Medulla oblongata (tissue), 1 donor: ENCODE measurements at regions not wholly inside any gene's neighbourhood (a gene's known extent, or its start where the extent isn't known, plus 50 kb on each side); places are given as distances from the start of the nearest gene placed in this dataset.

ENCODE experiments used
- DNase-seq: peaks from one replicate; pipeline ENCODE4 v3.0.0-alpha.2; 2015; ENCODE audit errors: extremely low spot score

DNA sequence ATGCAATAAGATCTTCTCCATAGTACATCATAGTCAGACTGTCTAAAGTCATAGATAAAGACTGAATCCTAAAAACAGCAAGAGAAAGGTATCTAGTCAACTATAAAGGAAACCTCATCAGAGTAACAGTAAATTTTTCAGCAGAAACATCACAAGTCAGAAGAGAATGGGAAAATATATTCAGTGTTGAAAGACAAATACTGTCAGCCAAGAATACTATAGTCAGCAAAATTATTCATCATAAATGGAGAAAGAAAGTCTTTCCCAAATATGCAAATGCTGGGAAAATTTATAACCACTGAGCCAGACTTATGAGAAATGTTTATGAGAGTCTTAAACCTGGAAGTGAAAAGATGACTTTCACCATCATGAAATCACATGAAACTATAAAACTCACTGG is 136.7 kb downstream of the KDR start:
- DNase-seq: no peak

DNA sequence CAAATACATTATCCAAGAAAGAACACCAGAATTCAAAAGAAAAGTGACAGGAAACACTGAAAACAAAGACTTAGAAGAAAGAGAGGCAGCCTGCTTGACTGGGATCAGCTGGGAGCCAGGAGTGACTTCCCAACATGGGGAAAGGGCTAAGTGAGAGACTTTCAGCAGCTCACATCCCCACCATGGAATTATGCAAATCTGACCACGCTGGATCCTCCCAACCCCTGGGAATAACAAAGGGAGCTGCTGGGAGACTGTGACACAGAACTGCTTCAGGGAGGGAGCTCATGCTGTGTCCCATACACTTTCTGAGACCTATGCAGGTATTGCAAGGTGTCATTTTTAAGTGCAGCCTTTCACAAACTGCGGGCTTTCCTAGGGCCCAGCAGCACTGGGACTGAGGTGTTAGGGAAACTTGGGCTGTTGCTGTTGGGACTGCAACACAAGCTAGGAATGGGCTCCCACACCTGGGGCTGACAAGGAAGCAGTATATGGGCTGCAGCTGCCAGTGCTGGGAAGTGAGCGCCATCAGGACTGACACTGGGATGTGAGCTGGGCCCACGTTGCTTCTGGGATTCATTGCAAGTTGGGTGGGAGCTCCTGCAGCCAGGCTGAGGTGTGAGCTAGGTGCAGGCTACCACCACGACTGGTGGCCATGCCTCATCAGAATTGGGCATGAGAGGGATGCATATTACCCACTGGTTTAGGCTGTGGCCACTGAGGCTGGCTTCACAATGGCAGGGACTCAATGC is 139.1 kb downstream of the KDR start:
- DNase-seq: no peak

DNA sequence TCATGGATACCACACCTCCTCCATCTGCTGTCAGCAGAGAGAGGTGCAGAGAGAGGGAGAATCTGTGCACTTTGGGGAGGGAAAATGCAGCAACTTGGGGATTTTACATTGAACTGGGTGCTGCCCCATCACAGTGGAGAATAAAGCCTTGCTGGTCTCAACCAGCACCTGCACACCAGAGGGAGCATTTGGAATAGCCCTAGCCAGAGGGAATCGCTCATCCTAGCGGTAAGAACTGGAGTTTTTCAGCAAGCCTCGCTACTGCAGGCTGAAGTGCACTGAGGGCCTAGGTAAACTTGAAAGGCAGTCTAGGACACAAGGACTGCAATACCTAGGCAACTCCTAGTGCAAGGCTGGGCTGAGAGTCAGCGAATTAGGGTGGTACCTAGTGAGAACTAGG is 148.7 kb downstream of the KDR start:
- no peak for DNase-seq

DNA sequence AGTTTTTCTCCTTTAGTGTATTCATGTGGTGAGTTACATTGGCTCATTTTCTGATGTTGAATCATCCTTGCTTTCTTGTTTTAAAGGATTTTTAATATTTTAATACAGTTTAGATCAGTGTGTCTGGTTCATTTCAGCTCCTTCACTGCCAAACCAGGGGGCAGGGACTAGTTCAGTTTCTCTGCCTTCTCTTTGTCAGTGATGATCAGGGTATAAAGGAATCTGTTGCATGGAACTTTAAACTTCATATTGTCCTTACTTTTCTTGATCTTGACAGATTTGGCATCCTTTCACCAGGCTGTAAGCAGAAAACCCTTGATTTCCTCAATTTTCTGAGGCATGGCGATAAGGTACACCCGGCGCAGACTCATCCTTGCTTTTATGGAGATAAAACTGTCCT is 149.4 kb downstream of the KDR start:
- DNase-seq: no peak

DNA sequence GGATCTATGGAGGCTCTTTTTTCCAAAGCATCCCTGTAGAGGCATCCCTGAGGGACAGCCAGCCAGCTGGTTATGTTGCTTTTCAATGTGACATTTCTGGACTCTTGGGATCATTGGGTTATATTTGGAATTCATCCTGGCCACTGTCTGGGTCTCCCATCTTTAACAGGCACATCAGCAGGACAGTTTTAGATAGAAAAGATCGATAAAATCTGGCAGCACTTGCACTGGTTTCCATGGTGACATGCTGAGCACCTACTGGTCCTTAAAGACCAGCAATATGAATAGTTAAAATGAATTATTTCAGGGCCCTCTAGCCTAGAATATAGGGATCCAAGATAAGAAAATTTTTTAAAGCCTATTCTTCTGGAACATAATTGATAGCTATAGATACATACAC is 151.6 kb downstream of the KDR start:
- DNase-seq: no peak

DNA sequence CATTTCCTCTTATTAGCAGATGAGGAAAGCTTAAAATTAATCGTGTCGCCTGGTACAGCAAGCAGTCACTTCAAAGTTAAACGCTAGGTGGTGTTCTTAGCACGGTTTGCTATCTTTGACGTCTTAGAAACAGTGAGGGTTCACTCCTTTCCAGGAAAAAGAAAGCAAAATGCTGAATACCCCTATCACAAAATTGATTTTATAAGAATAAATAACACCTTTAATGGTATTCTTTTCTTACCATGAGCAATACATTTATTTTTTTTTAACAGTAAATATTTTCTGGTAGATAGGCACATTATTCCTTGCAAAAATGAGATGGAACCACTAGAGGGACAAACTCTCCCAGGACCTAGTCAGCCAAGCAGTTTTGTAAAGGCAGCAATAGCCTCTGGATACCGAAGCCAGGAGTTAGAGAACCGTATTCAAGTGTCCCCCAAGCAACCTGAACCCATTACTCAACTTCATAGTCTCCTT is 153.9 kb downstream of the KDR start:
- DNase-seq: peak; percentile 63

GRCh38 chr4:54967289-54967688 is 158.1 kb downstream of the KDR start:
- DNase-seq: no peak

GRCh38 chr4:54961357-54961975 is 163.9 kb downstream of the KDR start:
- DNase-seq: peak; percentile 49

DNA sequence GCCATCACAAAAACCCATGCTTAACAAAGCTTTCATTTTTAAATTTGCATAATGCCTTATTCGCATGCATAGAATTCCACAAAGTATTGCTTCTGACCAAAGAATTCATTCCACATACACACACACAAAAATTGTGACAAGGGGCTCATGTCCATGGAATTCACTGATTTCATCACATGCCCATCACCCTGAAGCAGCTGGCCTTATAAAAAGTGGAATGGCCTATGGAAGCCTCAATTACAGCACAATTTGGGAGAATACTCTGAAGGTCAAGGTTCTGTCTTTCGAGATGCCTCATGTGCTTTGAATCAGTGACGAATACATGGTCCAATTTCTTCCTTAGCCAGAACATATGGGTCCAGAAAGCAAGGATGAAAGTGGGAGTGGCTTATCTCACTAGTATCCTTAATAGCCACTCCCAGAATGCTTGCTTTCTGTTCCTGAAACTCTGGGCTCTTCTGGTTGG is 165.7 kb downstream of the KDR start:
- no peak for DNase-seq

DNA sequence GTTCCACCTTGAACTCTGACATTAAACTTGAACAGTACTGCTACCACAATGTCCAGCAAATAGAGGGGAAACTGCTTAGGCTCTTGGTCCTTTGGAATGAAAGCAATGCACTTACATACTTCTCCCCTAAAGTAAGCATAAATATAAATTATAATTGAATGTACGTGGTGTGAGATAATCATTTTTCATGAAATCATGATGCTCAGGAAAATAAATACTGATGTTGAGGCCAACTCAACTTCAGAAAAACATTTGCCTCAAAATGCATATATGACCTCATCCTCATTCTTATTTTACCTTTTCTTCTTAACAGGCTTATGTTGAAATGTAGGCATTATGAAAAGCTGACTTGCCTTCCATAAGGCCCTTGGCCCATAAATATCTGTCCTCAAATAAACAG is 166.3 kb downstream of the KDR start:
- no peak for DNase-seq

- DNase-seq: no peak
These were observed 167.2 kb downstream of the KDR start for GRCh38 chr4:54958236-54958635.

- no peak for DNase-seq
These were observed 170.6 kb downstream of the KDR start for GRCh38 chr4:54954656-54955388.

DNA sequence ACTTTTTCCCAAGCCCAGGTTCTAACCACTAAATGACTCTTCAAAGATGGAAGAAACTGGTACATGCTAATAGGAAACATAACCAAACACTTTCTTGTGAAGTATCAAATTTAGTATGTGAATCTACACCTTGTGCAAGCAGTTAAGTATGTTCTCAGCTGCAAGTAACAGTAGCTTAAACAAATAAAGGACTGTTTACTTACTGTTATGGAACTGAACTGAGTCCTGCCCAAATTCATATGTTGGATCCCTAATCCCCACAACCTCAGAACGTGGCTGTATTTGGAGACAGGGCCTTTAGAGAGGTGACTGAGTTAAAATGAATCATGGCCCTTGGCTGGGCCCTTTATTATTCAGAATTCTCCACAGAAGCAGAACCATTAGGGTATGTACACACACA is 178.7 kb downstream of the KDR start:
- no peak for DNase-seq

DNA sequence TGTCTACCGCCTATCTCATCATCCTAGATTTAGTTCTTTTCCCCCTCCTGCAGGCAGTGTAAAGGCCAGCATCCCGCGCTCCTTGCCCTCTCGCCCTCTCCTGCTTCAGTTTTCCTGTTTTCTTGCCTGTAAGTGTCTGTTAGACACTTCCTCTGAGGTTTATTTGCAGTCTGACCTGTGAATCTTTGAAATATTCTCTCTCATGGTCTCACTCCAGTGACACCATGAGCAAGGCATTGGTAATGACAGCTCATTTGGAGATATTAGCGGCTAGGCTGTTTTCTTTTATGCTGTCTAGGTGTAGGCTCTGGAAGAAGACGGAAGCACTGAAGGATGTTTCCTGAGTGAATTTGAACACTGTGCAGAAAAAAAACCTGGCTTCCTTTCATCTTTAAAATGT is 179.6 kb downstream of the KDR start:
- no peak for DNase-seq

GRCh38 chr4:54942721-54943120 is 182.7 kb downstream of the KDR start:
- DNase-seq: peak; percentile 8

DNA sequence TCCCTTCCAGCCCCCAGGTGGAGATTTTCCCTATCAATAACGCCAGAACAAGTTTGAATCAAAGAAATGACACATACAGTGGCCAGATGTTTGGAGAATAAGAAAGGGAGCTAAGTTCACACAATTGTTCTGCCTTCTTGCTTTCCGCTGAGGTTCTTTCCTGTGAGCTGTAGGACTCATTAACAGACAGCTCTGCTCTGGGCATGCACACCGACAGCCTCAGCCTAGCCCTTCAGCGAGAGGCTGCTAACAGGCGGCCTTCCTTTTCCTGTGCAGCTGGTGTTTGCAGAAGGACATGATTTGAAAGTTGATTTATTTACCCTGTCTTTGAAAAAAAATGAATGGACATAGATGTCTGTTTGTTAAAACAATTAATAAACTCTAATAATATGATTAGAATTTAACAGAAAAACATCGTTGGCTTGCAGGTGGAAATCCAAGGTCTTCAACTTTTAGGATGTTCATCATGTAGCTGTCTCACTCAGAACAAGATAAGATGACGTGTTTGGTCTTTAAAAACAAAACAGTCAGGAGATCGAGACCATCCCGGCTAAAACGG is 183.3 kb downstream of the KDR start:
- DNase-seq: peak; percentile 12

DNA sequence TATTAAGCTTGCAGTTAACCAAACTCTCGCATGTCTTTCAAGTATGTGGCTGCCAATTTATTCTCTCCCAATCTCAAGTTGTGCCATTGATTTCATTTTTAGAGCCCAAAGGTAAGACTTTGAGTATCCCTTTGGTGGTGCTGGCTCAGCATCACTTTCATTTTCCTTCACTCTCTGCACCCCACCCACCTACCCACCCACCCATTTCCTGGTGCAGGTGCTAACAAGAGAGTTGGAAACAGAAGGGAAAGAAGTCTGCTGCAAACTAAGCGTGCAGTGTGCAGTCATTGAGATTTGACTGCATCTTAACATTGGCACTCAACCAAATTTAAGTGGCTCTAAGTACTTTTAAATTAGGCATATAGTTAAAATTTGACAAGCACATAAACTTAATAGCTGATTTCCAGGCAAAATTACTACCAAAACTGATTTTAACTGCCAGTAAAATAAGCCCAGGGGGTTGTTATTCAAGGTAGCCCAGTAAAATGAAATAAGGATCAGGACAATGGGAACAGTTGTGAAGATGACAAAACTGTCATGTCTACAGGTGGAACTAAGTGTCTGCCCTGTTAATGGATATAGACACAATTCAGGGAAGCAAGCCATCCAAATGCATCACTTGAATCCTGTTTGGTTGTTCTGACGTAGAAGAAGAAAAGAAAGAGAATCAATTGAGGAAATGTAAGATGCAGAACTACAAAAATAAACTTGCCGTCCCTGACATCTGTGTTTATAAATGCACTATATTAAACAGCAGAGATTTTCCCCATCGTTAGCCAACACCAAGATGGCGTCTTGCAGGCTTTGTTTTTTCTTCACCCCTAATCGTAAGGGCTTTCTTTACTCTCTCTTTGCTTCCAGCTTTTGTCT is 184.2 kb downstream of the KDR start:
- DNase-seq: no peak

DNA sequence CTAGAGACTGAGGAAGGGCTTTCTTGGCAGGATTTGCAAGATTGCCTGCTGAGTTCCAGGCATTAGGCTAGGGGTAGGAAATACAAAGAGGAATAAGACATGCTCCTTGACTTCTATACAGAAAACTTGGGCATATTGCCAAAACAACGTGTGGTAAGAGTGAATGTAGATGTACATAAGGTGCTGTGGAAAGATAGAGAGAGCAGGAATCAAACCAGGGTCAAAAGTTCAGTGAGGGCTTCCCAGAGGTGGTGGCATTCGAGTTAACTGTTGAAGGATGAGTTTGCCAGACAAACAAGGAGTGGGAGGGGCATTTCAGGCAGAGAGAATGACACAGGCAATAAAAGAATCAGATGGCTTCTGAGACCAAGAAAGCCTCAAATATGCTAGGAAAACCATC is 187.9 kb downstream of the KDR start:
- DNase-seq: no peak

GRCh38 chr4:54933579-54933978 is 191.8 kb downstream of the KDR start:
- no peak for DNase-seq

DNA sequence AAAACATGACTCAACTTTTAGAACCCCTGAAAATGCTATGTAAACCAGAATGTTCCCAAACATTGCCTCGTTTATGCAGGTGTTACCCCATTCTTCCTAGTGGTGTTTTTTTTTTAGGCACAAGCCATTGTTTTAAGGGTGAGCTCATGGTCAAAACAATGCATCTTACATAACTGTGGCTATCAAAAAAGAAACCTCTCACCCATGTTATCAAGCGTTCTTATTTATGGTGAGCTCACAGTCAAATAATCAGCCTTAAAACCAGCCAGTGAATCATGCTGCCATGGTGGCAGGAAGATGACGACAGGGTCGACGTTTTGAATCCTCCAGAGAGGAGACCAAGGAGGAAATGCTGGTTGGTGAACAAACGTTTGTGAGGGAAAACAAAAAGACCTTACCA is 195.2 kb downstream of the KDR start:
- no peak for DNase-seq

- DNase-seq: no peak
These were observed 195.9 kb downstream of the KDR start for GRCh38 chr4:54929459-54929858.
